GM23338 (cell line): ENCODE measurements at regions not wholly inside any gene's neighbourhood (a gene's known extent, or its start where the extent isn't known, plus 50 kb on each side); places are given as distances from the start of the nearest gene placed in this dataset.

Experiments used
- ATAC-seq: fragments of 200-7000 bp; cut with Tn5 transposase; 3 replicates; pipeline ENCODE4 v1.9.1; 2020
- DNase-seq: peaks from one replicate; pipeline ENCODE4 v3.0.0-alpha.2; 2015; ENCODE audit warnings: low spot score
- H2AFZ ChIP-seq: fragments of 200-600 bp; sonication (generic); 2 replicates; pipeline ENCODE4 v1.8.0; 2016; ENCODE audit warnings: antibody characterized with exemption, mild to moderate bottlenecking, moderate library complexity
- H3F3A ChIP-seq: fragments of 200-600 bp; sonication (generic); replicated peaks from 2 replicates; pipeline ENCODE4 v1.8.0; 2017; ENCODE audit warnings: antibody characterized with exemption, mixed run types, low read depth
- H3K27ac ChIP-seq: fragments of 200-600 bp; sonication (generic); 2 replicates; pipeline ENCODE4 v1.6.1; 2016; ENCODE audit warnings: low read depth
- H3K27me3 ChIP-seq: fragments of 200-600 bp; sonication (generic); 2 replicates; pipeline ENCODE4 v1.8.0; 2016; ENCODE audit warnings: mild to moderate bottlenecking, mixed run types, moderate library complexity; ENCODE audit not compliant: insufficient read depth
- H3K36me3 ChIP-seq: fragments of 200-600 bp; sonication (generic); 2 replicates; pipeline ENCODE4 v1.8.0; 2016; ENCODE audit warnings: mild to moderate bottlenecking; ENCODE audit not compliant: insufficient read depth
- H3K4me1 ChIP-seq: fragments of 200-600 bp; sonication (generic); 2 replicates; pipeline ENCODE4 v1.8.0; 2016; ENCODE audit warnings: mild to moderate bottlenecking, moderate library complexity; ENCODE audit not compliant: insufficient read depth
- H3K4me2 ChIP-seq: fragments of 200-600 bp; sonication (generic); 2 replicates; pipeline ENCODE4 v1.7.1; 2017; ENCODE audit warnings: mixed run types
- H3K4me3 ChIP-seq: fragments of 200-600 bp; sonication (generic); 2 replicates; pipeline ENCODE4 v1.6.1; 2016; ENCODE audit warnings: mixed run types
- H3K79me2 ChIP-seq: fragments of 200-600 bp; sonication (generic); replicated peaks from 2 replicates; pipeline ENCODE4 v1.8.0; 2017; ENCODE audit warnings: mild to moderate bottlenecking; ENCODE audit not compliant: insufficient read depth
- H3K9me2 ChIP-seq: fragments of 200-600 bp; sonication (generic); 2 replicates; pipeline ENCODE4 v1.8.0; 2017; ENCODE audit not compliant: insufficient read depth
- H4K20me1 ChIP-seq: fragments of 200-600 bp; sonication (generic); replicated peaks from 2 replicates; pipeline ENCODE4 v1.8.0; 2017; ENCODE audit warnings: mild to moderate bottlenecking; ENCODE audit not compliant: insufficient read depth
- H3K27ac Mint-ChIP-seq: 2 replicates; pipeline ENCODE4 v1.8.0; 2020; ENCODE audit warnings: inconsistent platforms, mild to moderate bottlenecking, moderate library complexity, mixed read lengths
- H3K27me3 Mint-ChIP-seq: 3 replicates; pipeline ENCODE4 v1.8.0; 2022; ENCODE audit warnings: low read depth, mild to moderate bottlenecking, moderate library complexity, mixed read lengths, inconsistent platforms; ENCODE audit not compliant: insufficient read depth, poor library complexity
- H3K36me3 Mint-ChIP-seq: 3 replicates; pipeline ENCODE4 v1.8.0; 2021; ENCODE audit warnings: low read depth, mild to moderate bottlenecking, inconsistent platforms, moderate library complexity, mixed read lengths
- H3K4me1 Mint-ChIP-seq: 3 replicates; pipeline ENCODE4 v1.8.0; 2020; ENCODE audit warnings: mild to moderate bottlenecking, inconsistent platforms, mixed read lengths
- H3K4me3 Mint-ChIP-seq: 3 replicates; pipeline ENCODE4 v1.8.0; 2021; ENCODE audit warnings: moderate library complexity, mild to moderate bottlenecking, inconsistent platforms, mixed read lengths
- H3K9me3 Mint-ChIP-seq: 3 replicates; pipeline ENCODE4 v1.8.0; 2020; ENCODE audit warnings: moderate library complexity, mild to moderate bottlenecking, inconsistent platforms, mixed read lengths
- CREB1 ChIP-seq: fragments of 250-450 bp; sonication (Bioruptor Pico); IDR thresholded peaks from 2 replicates; pipeline ENCODE4 v1.5.0; 2020; ENCODE audit warnings: low read depth, mild to moderate bottlenecking, moderate library complexity
- EZH2 ChIP-seq: fragments of 200-600 bp; sonication (generic); IDR thresholded peaks from one replicate; pipeline ENCODE4 v1.8.0; 2017; ENCODE audit warnings: antibody characterized with exemption, mild to moderate bottlenecking, low read depth; ENCODE audit not compliant: unreplicated experiment
- EZH2phosphoT487 ChIP-seq: fragments of 200-600 bp; sonication (generic); IDR thresholded peaks from one replicate; pipeline ENCODE4 v1.8.1; 2018; ENCODE audit warnings: antibody characterized with exemption; ENCODE audit not compliant: unreplicated experiment
- JUNB ChIP-seq: IDR thresholded peaks from one replicate; pipeline ENCODE4 v1.6.1; 2016; ENCODE audit warnings: antibody characterized with exemption; ENCODE audit not compliant: unreplicated experiment
- NANOG ChIP-seq: IDR thresholded peaks from 2 replicates; pipeline ENCODE4 v1.6.1; 2016; ENCODE audit warnings: antibody characterized with exemption, borderline replicate concordance
- STAT1 ChIP-seq: IDR thresholded peaks from one replicate; pipeline ENCODE4 v1.6.1; 2016; ENCODE audit warnings: antibody characterized with exemption; ENCODE audit not compliant: unreplicated experiment
- ZNF114 ChIP-seq: fragments of 250-450 bp; sonication (Bioruptor Pico); IDR thresholded peaks from 2 replicates; pipeline ENCODE4 v1.5.0; 2020; ENCODE audit warnings: mild to moderate bottlenecking, moderate library complexity
- ZNF331 ChIP-seq: fragments of 250-450 bp; sonication (Bioruptor Pico); IDR thresholded peaks from 2 replicates; pipeline ENCODE4 v1.5.0; 2020; ENCODE audit warnings: low read depth, mild to moderate bottlenecking, moderate library complexity
- TF ChIP-seq, protein P1 (sequence below): IDR thresholded peaks from one replicate; pipeline ENCODE4 v1.6.1; 2018; ENCODE audit warnings: antibody characterized with exemption; ENCODE audit not compliant: unreplicated experiment
- TF ChIP-seq, protein P2 (sequence below): IDR thresholded peaks from 2 replicates; pipeline ENCODE4 v1.6.1; 2016; ENCODE audit warnings: antibody characterized with exemption
- TF ChIP-seq, protein P3 (sequence below), 2 experiments: fragments of 200-600 bp in 1 of 2; sonication (generic) in 1 of 2; conservative IDR thresholded peaks; 2 replicates each; pipeline versions ENCODE4 v1.5.1 to v1.6.1; 2016 to 2017; ENCODE audit warnings: antibody characterized with exemption in 2 of 2, low read depth in 2 of 2, mild to moderate bottlenecking in 2 of 2, moderate library complexity in 1 of 2

DNA sequence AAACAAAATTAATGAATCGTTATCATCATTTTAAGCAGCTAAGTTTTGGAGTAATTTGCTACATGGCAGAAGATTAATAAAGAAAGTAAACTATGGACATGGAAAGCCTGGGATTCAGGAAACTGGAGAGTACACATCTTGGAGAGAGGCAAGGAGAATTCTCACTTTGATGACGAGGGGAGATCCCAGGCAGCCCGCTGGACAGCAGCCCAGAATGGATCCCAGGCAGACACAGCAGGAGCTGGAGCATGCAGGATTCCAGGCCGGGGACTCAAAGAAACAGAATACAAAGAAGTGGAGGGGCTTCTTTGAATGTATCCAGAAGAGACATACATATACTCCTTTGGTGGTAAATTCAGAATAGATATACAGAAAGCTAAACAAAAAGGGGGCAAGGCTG, 118.0 kb upstream of the ATP6AP2 start (continued):
- TF ChIP-seq, protein P1, sequence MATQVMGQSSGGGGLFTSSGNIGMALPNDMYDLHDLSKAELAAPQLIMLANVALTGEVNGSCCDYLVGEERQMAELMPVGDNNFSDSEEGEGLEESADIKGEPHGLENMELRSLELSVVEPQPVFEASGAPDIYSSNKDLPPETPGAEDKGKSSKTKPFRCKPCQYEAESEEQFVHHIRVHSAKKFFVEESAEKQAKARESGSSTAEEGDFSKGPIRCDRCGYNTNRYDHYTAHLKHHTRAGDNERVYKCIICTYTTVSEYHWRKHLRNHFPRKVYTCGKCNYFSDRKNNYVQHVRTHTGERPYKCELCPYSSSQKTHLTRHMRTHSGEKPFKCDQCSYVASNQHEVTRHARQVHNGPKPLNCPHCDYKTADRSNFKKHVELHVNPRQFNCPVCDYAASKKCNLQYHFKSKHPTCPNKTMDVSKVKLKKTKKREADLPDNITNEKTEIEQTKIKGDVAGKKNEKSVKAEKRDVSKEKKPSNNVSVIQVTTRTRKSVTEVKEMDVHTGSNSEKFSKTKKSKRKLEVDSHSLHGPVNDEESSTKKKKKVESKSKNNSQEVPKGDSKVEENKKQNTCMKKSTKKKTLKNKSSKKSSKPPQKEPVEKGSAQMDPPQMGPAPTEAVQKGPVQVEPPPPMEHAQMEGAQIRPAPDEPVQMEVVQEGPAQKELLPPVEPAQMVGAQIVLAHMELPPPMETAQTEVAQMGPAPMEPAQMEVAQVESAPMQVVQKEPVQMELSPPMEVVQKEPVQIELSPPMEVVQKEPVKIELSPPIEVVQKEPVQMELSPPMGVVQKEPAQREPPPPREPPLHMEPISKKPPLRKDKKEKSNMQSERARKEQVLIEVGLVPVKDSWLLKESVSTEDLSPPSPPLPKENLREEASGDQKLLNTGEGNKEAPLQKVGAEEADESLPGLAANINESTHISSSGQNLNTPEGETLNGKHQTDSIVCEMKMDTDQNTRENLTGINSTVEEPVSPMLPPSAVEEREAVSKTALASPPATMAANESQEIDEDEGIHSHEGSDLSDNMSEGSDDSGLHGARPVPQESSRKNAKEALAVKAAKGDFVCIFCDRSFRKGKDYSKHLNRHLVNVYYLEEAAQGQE = no peak
- TF ChIP-seq ZNF331 (no peak), CREB1 (CRISPR knock-in tag) (no peak), ZNF114 (CRISPR knock-in tag) (no peak), STAT1 (no peak), EZH2phosphoT487 (no peak), NANOG (no peak), JUNB (no peak)
- TF ChIP-seq, protein P2, sequence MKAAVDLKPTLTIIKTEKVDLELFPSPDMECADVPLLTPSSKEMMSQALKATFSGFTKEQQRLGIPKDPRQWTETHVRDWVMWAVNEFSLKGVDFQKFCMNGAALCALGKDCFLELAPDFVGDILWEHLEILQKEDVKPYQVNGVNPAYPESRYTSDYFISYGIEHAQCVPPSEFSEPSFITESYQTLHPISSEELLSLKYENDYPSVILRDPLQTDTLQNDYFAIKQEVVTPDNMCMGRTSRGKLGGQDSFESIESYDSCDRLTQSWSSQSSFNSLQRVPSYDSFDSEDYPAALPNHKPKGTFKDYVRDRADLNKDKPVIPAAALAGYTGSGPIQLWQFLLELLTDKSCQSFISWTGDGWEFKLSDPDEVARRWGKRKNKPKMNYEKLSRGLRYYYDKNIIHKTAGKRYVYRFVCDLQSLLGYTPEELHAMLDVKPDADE = no peak
- TF ChIP-seq, protein P3, sequence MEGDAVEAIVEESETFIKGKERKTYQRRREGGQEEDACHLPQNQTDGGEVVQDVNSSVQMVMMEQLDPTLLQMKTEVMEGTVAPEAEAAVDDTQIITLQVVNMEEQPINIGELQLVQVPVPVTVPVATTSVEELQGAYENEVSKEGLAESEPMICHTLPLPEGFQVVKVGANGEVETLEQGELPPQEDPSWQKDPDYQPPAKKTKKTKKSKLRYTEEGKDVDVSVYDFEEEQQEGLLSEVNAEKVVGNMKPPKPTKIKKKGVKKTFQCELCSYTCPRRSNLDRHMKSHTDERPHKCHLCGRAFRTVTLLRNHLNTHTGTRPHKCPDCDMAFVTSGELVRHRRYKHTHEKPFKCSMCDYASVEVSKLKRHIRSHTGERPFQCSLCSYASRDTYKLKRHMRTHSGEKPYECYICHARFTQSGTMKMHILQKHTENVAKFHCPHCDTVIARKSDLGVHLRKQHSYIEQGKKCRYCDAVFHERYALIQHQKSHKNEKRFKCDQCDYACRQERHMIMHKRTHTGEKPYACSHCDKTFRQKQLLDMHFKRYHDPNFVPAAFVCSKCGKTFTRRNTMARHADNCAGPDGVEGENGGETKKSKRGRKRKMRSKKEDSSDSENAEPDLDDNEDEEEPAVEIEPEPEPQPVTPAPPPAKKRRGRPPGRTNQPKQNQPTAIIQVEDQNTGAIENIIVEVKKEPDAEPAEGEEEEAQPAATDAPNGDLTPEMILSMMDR (conservative IDR thresholded peaks at IDR 0.05; ENCODE audit: low read depth in 2 of 2) = no peak

DNA sequence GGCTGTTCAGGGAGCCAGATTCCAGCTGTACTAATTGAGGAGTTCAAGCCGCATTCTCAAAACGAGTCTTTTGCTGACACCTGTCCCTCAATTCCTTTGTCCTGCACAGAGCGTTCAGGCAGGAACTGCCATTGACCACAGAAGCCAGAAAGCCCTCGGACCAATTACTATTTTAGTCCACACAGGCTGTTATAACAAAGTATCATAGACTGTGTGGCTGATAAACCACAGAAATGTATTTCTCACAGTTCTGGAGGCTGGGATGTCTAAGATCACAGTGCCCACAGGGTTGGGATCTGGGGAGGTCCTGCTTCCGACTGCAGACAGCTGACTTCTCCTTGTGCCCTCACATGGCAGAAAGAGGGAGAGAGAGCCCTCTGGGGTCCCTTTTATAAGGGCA, 119.8 kb upstream of the ATP6AP2 start:
- H3K9me3 Mint-ChIP-seq = peaks cover 3% of the 10 kb centered on the region; the same call in 1 of the 3 replicates
- H3K4me3 ChIP-seq = no peak overlapping the region
- no peaks in the 10 kb centered on the region for H3F3A ChIP-seq
- ATAC-seq (no peak), DNase-seq (no peak)
- H4K20me1 ChIP-seq = no peaks in the 10 kb centered on the region
- no peak overlapping the region for H3K27ac Mint-ChIP-seq
- H3K4me2 ChIP-seq = no peak overlapping the region
- no peaks in the 10 kb centered on the region for H3K27me3 ChIP-seq
- H3K9me2 ChIP-seq = no peaks in the 10 kb centered on the region
- H3K79me2 ChIP-seq = no peaks in the 10 kb centered on the region
- H3K4me1 ChIP-seq = no peaks in the 10 kb centered on the region; the same call in 1 of the 2 replicates
- no peak overlapping the region for H2AFZ ChIP-seq
- H3K4me1 Mint-ChIP-seq = peaks cover 14% of the 10 kb centered on the region; the same call in 2 of the 3 replicates
- TF ChIP-seq EZH2 = no peak
- no peak for TF ChIP-seq NANOG
- no peak for TF ChIP-seq CREB1 (CRISPR knock-in tag)
- TF ChIP-seq ZNF114 (CRISPR knock-in tag) = no peak
- TF ChIP-seq, protein P2 = no peak
- TF ChIP-seq, protein P1 = no peak
- no peak overlapping the region for H3K27ac ChIP-seq
- H3K27me3 Mint-ChIP-seq = peaks cover 6% of the 10 kb centered on the region
- no peaks in the 10 kb centered on the region for H3K36me3 ChIP-seq
- H3K4me3 Mint-ChIP-seq = no peak overlapping the region
- H3K36me3 Mint-ChIP-seq = peaks cover 8% of the 10 kb centered on the region; the same call in 1 of the 3 replicates
